GM08714 (cell line): ENCODE measurements at regions not wholly inside any gene's neighbourhood (a gene's known extent, or its start where the extent isn't known, plus 50 kb on each side); places are given as distances from the start of the nearest gene placed in this dataset.
"Not testable (repeated sequence)": the region's sequence is repeated elsewhere in the genome, so short reads cannot be mapped to it uniquely, and the experiment has no call there.

Experiments
- H3K4me3 ChIP-seq: fragments of 200-500 bp; sonication (Bioruptor generic); 2 replicates; pipeline ENCODE4 v1.5.1; 2014; ENCODE audit warnings: mild to moderate bottlenecking, low read length, inconsistent platforms
- ZNF274 ChIP-seq: IDR thresholded peaks from 2 replicates; pipeline ENCODE4 v1.6.1; 2012; ENCODE audit warnings: mild to moderate bottlenecking, low read depth, low read length

DNA sequence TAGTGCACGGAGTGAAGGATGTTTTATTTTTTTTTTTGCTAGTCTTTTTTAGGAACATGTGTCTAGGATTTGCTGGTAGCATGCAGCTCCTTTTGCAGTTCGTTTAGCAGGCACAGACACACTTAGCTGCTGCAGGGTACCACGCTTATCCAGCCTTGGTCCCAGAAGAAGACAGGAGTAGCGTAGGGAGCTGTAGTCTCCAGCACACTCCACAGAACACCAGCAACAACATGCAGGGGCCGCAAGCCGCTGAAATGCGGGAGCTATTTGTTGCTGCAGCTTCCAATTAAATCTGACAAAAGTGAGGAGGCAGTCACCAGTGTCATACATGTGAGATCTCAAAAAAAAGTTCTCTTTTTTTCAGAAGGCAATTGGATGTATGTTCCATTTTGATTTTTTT is 486.2 kb upstream of the KLF6 start:
- H3K4me3 ChIP-seq = no peak overlapping the region
- TF ChIP-seq ZNF274 = no peak

DNA sequence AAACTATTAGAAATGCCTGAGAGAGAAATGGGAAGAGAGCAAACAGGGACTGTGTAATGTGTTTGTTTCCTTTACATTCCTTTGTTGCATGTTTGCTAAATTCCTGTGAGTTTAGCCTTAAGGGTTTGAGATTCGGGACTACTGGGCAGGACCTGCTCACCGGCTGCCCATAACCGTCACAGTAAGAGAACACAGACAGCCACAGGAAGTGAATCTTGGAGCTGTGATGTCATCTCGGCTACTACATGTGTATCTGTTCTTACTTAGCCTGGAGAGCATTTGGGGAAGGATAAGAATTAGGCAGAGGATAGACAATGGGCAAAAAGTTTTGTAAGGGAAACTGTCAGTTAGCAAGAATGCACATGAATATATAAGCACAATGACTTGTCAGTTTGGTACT is 485.1 kb upstream of the KLF6 start:
- TF ChIP-seq ZNF274 = no peak
- H3K4me3 ChIP-seq = no peak overlapping the region

GRCh38 chr10:4268490-4268889 is 483.5 kb upstream of the KLF6 start:
- H3K4me3 ChIP-seq = not testable (repeated sequence)

DNA sequence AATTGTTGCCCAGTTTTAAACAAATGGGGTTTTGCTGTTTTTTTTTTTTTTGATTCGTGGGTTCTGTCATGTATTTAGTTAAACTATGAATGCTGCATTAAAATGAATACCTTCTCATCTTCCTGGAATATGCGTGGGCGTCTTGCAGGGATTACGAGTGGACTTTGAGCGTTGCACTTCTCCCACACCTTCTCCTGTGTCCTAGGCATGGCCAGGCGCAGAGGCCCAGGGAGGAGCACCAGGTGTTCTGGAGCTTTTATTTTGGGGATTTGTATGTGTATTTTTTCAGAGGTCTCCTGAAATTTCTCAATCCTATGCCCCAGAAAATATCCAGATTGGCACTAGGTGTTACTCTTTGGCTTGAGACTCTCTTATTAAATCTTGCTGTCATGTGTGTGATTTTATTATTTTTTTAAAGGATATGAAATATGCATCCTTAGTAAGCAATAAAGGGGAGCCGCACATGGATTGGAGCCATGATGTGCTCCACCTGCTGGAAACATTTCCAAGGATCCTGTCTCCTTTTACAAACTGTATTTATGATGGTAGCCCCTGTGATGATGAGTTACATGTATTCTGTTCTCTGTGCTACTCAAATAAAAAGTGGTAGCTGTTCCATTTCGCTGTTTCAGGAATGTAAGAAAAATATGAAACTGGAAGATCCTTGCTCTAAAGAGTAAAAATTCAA is 482.2 kb upstream of the KLF6 start:
- no peak overlapping the region for H3K4me3 ChIP-seq
- no peak for TF ChIP-seq ZNF274

DNA sequence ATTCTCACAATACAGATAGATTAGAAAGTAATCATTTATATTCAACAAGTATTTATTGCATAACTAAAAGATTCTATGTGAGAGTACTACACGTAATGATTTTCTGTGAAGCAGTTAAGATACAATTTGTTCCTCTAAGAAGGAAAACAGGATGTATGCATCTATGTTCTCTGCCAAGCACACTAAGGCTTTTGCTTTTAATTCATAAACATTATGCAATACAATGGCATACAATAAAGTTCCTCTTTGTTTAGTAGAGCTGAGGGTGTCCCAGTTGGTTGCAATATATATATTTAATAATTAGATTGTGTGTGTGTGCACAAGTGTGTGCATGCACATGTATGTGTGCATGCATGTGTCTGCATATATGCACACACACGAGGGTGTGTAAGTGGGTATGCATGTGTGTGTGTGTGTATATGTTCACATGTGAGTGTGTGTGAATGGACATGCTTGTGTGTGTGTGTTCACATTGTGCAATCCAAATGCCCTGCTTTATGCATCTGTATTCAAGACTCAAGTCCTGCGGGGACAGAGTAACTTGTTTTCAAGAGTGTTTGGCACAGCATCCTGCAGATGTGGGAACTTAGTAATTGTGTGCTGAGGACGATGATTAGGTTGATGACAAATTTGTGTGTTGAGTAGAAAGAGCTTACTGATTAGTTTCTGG is 481.5 kb upstream of the KLF6 start:
- H3K4me3 ChIP-seq = no peak overlapping the region
- no peak for TF ChIP-seq ZNF274

DNA sequence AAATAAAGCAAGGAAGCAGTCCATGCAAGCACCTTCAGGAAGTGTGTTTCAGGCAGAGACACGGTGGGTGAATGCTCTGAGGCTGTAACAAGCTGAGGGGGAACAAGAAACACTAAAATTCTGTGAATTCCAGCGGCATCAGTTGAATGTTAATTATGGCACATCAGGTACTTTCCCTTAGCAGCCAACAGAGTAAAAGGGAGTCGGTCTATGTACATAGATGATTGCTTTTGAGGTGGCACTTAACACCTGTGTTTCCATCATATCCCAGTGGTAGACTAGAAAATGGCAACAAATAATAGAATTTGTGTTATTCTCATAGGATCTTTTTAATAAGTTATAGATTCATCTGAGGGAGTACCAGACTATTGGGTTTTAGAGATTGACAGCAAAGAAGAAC is 481.0 kb upstream of the KLF6 start:
- TF ChIP-seq ZNF274 = no peak
- no peak overlapping the region for H3K4me3 ChIP-seq

- no peak overlapping the region for H3K4me3 ChIP-seq
- no peak for TF ChIP-seq ZNF274
Observed at GRCh38 chr10:4264209-4264865, 479.3 kb upstream of the KLF6 start.

DNA sequence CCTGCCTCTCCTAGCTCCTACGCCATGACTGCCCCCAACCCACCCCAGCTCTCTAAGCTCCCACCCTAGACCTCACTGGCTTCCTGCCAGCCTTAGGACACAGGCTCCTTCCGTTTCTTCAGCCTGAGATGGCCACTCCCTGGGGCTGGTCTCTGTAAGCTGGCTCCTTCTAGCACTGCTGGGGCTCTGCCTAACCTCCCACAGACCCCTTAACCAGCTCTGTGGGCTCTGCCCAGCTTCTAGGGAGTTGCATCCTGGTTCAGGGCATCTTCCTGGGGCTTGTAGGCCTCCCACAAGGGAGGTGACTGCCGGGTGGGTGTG is 478.6 kb upstream of the KLF6 start:
- no peak for TF ChIP-seq ZNF274

DNA sequence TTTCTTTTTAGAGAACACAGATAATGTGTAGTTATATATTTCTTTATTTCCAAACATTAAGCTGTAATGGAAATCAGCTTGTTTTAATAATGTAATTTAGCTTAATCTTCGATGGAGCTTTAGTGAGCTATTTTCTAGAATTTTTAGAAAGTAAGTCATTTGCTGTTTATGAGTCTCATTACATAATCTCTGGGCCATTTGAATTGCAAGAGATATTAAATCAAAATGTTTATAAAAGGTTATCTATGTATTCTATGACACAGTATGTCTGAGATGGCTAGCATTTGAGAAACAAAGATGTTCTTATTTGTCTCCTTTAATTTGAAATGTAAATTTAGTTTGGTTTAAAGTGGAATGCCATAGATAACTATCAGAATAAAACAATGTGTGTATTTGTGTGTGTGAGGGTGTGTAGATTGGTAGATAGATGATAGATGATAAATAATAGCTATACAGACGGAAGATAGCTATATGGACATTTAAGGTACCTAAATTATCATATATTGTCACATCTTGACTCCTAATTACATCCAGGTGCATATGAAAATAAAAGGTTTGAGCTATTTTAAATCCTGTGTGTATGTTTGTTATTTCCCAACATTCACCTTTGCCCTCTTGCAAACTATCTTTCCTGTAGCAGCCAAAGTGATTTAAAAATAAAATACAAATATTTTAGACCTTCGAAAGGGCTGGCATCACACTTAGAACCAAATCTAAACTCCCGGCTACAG is 478.0 kb upstream of the KLF6 start:
- no peak for TF ChIP-seq ZNF274
- H3K4me3 ChIP-seq = no peak overlapping the region

More for the DNA sequence above, 478.6 kb upstream of the KLF6 start:
- H3K4me3 ChIP-seq = no peak overlapping the region

DNA sequence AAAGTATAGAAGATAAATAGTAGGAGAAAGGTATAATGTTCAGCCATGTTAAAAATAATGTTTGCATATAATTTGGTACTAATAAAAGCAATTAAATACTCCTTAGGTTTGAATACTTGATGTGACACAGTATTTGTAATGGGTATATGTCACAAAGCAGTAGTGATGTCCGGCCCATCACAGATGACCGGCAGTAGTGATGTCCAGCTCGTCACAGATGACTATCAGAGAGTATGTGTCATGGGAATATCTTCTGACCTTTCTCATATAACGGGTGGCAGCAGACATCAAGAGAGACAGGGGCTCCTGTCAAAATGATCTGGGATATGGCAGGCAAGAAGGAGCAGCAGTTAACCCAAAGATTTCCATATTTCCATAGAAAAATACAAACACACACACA is 477.4 kb upstream of the KLF6 start:
- TF ChIP-seq ZNF274 = no peak
- H3K4me3 ChIP-seq = no peak overlapping the region

DNA sequence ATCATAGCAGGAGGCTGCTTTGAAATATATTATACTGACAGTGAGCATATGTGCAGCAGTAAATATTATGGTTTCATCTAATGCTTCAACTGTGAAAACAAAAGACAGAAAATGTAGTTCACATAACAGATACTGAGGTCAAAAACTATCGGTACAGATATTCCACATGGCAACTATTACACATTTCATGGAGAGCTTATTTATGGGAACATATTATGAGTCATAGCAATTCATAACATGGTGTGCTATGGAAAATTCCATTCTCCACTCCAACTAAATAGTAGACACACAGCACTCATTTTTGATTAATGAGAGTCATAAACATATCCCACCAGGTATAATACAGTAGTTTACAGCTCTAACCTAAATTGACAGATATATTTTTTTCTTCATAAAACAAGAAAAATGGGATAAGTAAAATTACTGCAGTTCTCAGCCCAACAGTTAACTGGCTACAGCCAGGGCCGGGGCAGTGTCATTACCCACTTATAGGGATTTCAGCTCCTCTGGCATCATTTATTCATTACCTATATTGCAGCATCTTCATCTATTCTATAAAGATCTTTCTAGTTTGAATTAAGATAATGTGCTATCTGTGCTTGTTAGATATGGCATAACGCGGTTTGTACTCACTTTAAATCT is 475.6 kb upstream of the KLF6 start:
- no peak for TF ChIP-seq ZNF274
- H3K4me3 ChIP-seq = no peak overlapping the region

DNA sequence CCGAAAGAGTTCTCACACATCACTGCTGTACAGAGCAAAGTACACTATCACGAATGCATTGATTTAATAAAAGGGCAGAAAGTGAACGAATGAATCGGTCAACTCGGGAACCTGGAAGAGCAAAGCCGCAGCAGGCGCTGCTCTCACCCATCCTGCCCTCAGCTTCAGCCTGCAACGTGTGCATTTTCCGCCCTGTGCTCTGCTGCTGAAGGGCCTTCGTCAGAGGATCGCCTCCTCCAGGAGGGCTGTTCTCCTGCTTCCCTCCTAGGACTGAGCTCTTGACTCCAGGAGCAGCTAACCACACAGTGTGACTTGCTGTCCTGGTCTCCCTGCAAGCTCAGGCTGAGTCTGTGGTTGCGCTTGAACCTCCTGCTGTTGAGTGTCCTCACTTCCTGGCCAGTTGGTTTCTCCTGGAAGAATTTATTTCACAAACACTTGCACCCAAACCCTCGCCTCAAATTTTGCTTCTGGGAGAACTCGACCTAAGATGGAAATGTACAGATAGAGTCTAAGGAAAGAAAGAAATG is 473.0 kb upstream of the KLF6 start:
- no peak overlapping the region for H3K4me3 ChIP-seq
- no peak for TF ChIP-seq ZNF274

GRCh38 chr10:4256971-4257370 is 472.0 kb upstream of the KLF6 start:
- H3K4me3 ChIP-seq = no peak overlapping the region
- TF ChIP-seq ZNF274 = no peak

DNA sequence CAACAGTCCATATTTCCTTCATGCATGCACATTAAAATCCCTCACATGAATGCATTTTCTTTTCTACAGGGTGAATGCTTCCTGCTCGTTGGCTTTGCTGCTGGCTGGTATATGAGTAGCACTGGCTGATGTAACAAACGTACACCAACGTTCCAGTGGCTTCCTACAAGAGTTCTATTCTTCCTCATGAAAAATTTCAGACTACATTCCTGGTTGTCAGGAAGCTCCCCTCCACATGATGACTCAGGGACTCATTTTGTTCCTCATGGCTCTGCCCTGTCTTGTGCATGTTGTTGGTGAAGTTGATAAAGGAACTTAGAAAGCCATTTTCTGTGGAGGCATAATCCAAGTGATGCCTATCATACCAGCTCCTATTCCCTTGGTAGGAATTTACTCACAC is 470.7 kb upstream of the KLF6 start:
- H3K4me3 ChIP-seq = no peak overlapping the region
- no peak for TF ChIP-seq ZNF274
